ENCODE measurements at regions not wholly inside any gene's neighbourhood (a gene's known extent, or its start where the extent isn't known, plus 50 kb on each side); places are given as distances from the start of the nearest gene placed in this dataset.

GRCh38 chr12:115354007-115354890, 670.3 kb upstream of the TBX3 start:
- Mint-ChIP-seq H3K36me3 (no peaks in the 10 kb centered on the region), H3K9me3 (peaks cover 0 to 11% (median 5%) of the 10 kb centered on the region in 6 donors), H3K4me1 (no peaks in the 10 kb centered on the region), H3K27me3 (ENCODE audit: low read depth in 3 of 3) (no peaks in the 10 kb centered on the region), H3K4me3 (no peak overlapping the region), H3K27ac (no peak overlapping the region)
- DNase-seq = no peak

GRCh38 chr12:115353467-115353866, 669.5 kb upstream of the TBX3 start:
- peaks cover 0 to 11% (median 4%) of the 10 kb centered on the region in 6 donors for H3K9me3 Mint-ChIP-seq
- no peak overlapping the region for H3K4me3 Mint-ChIP-seq
- DNase-seq = no peak
- no peaks in the 10 kb centered on the region for H3K4me1 Mint-ChIP-seq
- no peak overlapping the region for H3K27ac Mint-ChIP-seq
- H3K36me3 Mint-ChIP-seq = no peaks in the 10 kb centered on the region
- no peaks in the 10 kb centered on the region for H3K27me3 Mint-ChIP-seq (ENCODE audit: low read depth in 3 of 3)

- Mint-ChIP-seq H3K4me3 (no peak overlapping the region), H3K27ac (no peak overlapping the region), H3K27me3 (ENCODE audit: low read depth in 3 of 3) (peaks cover 0 to 1% (median 0%) of the 10 kb centered on the region in 3 donors), H3K36me3 (no peaks in the 10 kb centered on the region), H3K4me1 (no peaks in the 10 kb centered on the region), H3K9me3 (peaks cover 0 to 11% (median 4%) of the 10 kb centered on the region in 6 donors)
- no peak for DNase-seq
Observed at GRCh38 chr12:115351514-115352077, 667.6 kb upstream of the TBX3 start.

- Mint-ChIP-seq H3K27me3 (ENCODE audit: low read depth in 3 of 3) (peaks cover 0 to 1% (median 0%) of the 10 kb centered on the region in 3 donors), H3K36me3 (no peaks in the 10 kb centered on the region), H3K27ac (no peak overlapping the region), H3K4me3 (no peak overlapping the region), H3K4me1 (no peaks in the 10 kb centered on the region), H3K9me3 (peaks cover 0 to 6% (median under 1%) of the 10 kb centered on the region in 6 donors)
- DNase-seq = no peak
Observed at GRCh38 chr12:115349711-115350110, 665.7 kb upstream of the TBX3 start.

- DNase-seq = no peak
- Mint-ChIP-seq H3K4me1 (no peaks in the 10 kb centered on the region), H3K4me3 (no peak overlapping the region), H3K27me3 (ENCODE audit: low read depth in 3 of 3) (peaks cover 0 to 1% (median 0%) of the 10 kb centered on the region in 3 donors), H3K9me3 (peaks cover 0 to 15% (median under 1%) of the 10 kb centered on the region in 6 donors), H3K36me3 (no peaks in the 10 kb centered on the region), H3K27ac (no peak overlapping the region)
Observed at GRCh38 chr12:115348301-115348700, 664.3 kb upstream of the TBX3 start.

GRCh38 chr12:115343601-115344000, 659.6 kb upstream of the TBX3 start:
- Mint-ChIP-seq H3K36me3 (no peaks in the 10 kb centered on the region), H3K4me3 (no peak overlapping the region), H3K4me1 (no peaks in the 10 kb centered on the region), H3K27me3 (ENCODE audit: low read depth in 3 of 3) (peaks cover 0 to 1% (median 0%) of the 10 kb centered on the region in 3 donors), H3K9me3 (peaks cover 0 to 16% (median 3%) of the 10 kb centered on the region in 6 donors), H3K27ac (no peak overlapping the region)
- DNase-seq = no peak

- DNase-seq = no peak
- H3K27me3 Mint-ChIP-seq (ENCODE audit: low read depth in 3 of 3) = no peaks in the 10 kb centered on the region
- H3K36me3 Mint-ChIP-seq = no peaks in the 10 kb centered on the region
- no peaks in the 10 kb centered on the region for H3K4me1 Mint-ChIP-seq
- H3K9me3 Mint-ChIP-seq = peaks cover 0 to 16% (median 2%) of the 10 kb centered on the region in 6 donors
- H3K4me3 Mint-ChIP-seq = no peak overlapping the region
- no peak overlapping the region for H3K27ac Mint-ChIP-seq
Observed at GRCh38 chr12:115343008-115343407, 659.0 kb upstream of the TBX3 start.

- Mint-ChIP-seq H3K4me1 (no peaks in the 10 kb centered on the region), H3K27me3 (ENCODE audit: low read depth in 3 of 3) (peaks cover 0 to 4% (median 0%) of the 10 kb centered on the region in 3 donors)
Observed at GRCh38 chr12:115341442-115341841, 657.5 kb upstream of the TBX3 start.

GRCh38 chr12:115338566-115339294, 654.8 kb upstream of the TBX3 start:
- Mint-ChIP-seq H3K27me3 (ENCODE audit: low read depth in 3 of 3) (peaks cover 0 to 4% (median 0%) of the 10 kb centered on the region in 3 donors), H3K4me1 (no peaks in the 10 kb centered on the region), H3K4me3 (no peak overlapping the region), H3K36me3 (no peaks in the 10 kb centered on the region), H3K27ac (no peak overlapping the region), H3K9me3 (peaks cover 0 to 16% (median 3%) of the 10 kb centered on the region in 6 donors)
- no peak for DNase-seq

More at GRCh38 chr12:115341442-115341841, 657.5 kb upstream of the TBX3 start:
- no peak overlapping the region for H3K27ac Mint-ChIP-seq
- no peaks in the 10 kb centered on the region for H3K36me3 Mint-ChIP-seq
- DNase-seq = no peak
- H3K4me3 Mint-ChIP-seq = no peak overlapping the region
- peaks cover 0 to 21% (median 3%) of the 10 kb centered on the region in 6 donors for H3K9me3 Mint-ChIP-seq

GRCh38 chr12:115337693-115338543, 653.9 kb upstream of the TBX3 start:
- Mint-ChIP-seq H3K27me3 (ENCODE audit: low read depth in 3 of 3) (peaks cover 0 to 4% (median 0%) of the 10 kb centered on the region in 3 donors), H3K36me3 (no peaks in the 10 kb centered on the region), H3K27ac (no peak overlapping the region), H3K4me1 (no peaks in the 10 kb centered on the region), H3K4me3 (no peak overlapping the region), H3K9me3 (peaks cover 0 to 10% (median 3%) of the 10 kb centered on the region in 6 donors)
- no peak for DNase-seq

- H3K9me3 Mint-ChIP-seq = peaks cover 0 to 5% (median 2%) of the 10 kb centered on the region in 6 donors
- H3K27me3 Mint-ChIP-seq (ENCODE audit: low read depth in 3 of 3) = peaks cover 0 to 4% (median 0%) of the 10 kb centered on the region in 3 donors
- no peak for DNase-seq
- H3K4me3 Mint-ChIP-seq = no peak overlapping the region
- H3K36me3 Mint-ChIP-seq = no peaks in the 10 kb centered on the region
- no peak overlapping the region for H3K27ac Mint-ChIP-seq
- H3K4me1 Mint-ChIP-seq = no peaks in the 10 kb centered on the region
Observed at GRCh38 chr12:115336506-115336905, 652.5 kb upstream of the TBX3 start.

- no peak for DNase-seq
- Mint-ChIP-seq H3K4me1 (no peaks in the 10 kb centered on the region), H3K4me3 (no peak overlapping the region), H3K27me3 (ENCODE audit: low read depth in 3 of 3) (peaks cover 0 to 4% (median 0%) of the 10 kb centered on the region in 3 donors), H3K27ac (no peak overlapping the region), H3K9me3 (peaks cover 0 to 5% (median 2%) of the 10 kb centered on the region in 6 donors), H3K36me3 (no peaks in the 10 kb centered on the region)
Observed at GRCh38 chr12:115335594-115335993, 651.6 kb upstream of the TBX3 start.

- H3K27me3 Mint-ChIP-seq (ENCODE audit: low read depth in 3 of 3) = peaks cover 0 to 4% (median 0%) of the 10 kb centered on the region in 3 donors
- no peak for DNase-seq
- H3K36me3 Mint-ChIP-seq = no peaks in the 10 kb centered on the region
- H3K4me1 Mint-ChIP-seq = no peaks in the 10 kb centered on the region
- H3K9me3 Mint-ChIP-seq = peaks cover 0 to 5% (median 3%) of the 10 kb centered on the region in 6 donors
- H3K27ac Mint-ChIP-seq = no peak overlapping the region
- no peak overlapping the region for H3K4me3 Mint-ChIP-seq
Observed at GRCh38 chr12:115335048-115335447, 651.1 kb upstream of the TBX3 start.
